Endothelial cell of umbilical vein (primary cell): ENCODE measurements at regions not wholly inside any gene's neighbourhood (a gene's known extent, or its start where the extent isn't known, plus 50 kb on each side); places are given as distances from the start of the nearest gene placed in this dataset.

ENCODE experiments used
- BruUV-seq: library from RNA; stranded (reverse); fragments of 400-500 nt; replicated peaks from 2 replicates; lab custom pipeline; 2021; lab: Mats Ljungman, UMichigan
- CTCF ChIA-PET: fragments of 300-600, 350-600 bp; sonication (Branson Sonifier 250); formaldehyde crosslinking; loops from one replicate; lab custom pipeline; 2021; ENCODE audit warnings: antibody characterized with exemption, inconsistent platforms; lab: Charles Lee
- POLR2A ChIA-PET: fragments of 300-600, 350-600 bp; sonication (Branson Sonifier 250); formaldehyde crosslinking; loops from one replicate; lab custom pipeline; 2021; ENCODE audit warnings: antibody characterized with exemption, inconsistent platforms; lab: Charles Lee
- DNase-seq: peaks from one replicate; pipeline ENCODE4 v3.0.0-alpha.2; 2011; ENCODE audit warnings: low read depth, low spot score
- FAIRE-seq: peaks from 2 replicates; lab custom pipeline; 2011; peaks lifted over from hg19 to GRCh38; lab: Jason Lieb, UNC
- H2AFZ ChIP-seq: 2 replicates; pipeline ENCODE4 v1.6.0; 2012; ENCODE audit warnings: low read depth, low read length, control low read depth, inconsistent platforms
- H3K27ac ChIP-seq: 2 replicates; pipeline ENCODE4 v1.5.1; 2011; ENCODE audit warnings: low read depth, mild to moderate bottlenecking, control low read depth, low read length, moderate library complexity; ENCODE audit not compliant: insufficient read depth
- H3K27me3 ChIP-seq, 2 experiments: 2 replicates each; pipeline versions ENCODE4 v1.6.0 to v1.6.1; 2011; ENCODE audit warnings: low read length in 2 of 2, mixed read lengths in 1 of 2; ENCODE audit not compliant: control insufficient read depth in 2 of 2, insufficient read depth in 2 of 2
- H3K36me3 ChIP-seq, 2 experiments: 2 replicates in 1 of 2; 3 replicates in 1 of 2; pipeline ENCODE4 v1.5.1; 2011; ENCODE audit warnings: low read length in 2 of 2, mild to moderate bottlenecking in 1 of 2, moderate library complexity in 1 of 2; ENCODE audit not compliant: control insufficient read depth in 2 of 2, insufficient read depth in 2 of 2; ENCODE audit errors: extremely low read depth in 1 of 2
- H3K4me1 ChIP-seq: 3 replicates; pipeline ENCODE4 v1.5.1; 2011; ENCODE audit warnings: mild to moderate bottlenecking, low read length; ENCODE audit not compliant: control insufficient read depth, insufficient read depth; ENCODE audit errors: extremely low read depth
- H3K4me2 ChIP-seq: 2 replicates; pipeline ENCODE4 v1.6.1; 2011; ENCODE audit warnings: low read length, control low read depth, mixed read lengths; ENCODE audit not compliant: insufficient read depth
- H3K4me3 ChIP-seq, 3 experiments: fragments of 200-600 bp in 1 of 3; sonication (generic), shearing (Covaris generic) in 1 of 3; replicated peaks in 1 of 3; 2 replicates each; pipeline ENCODE4 v1.5.1; 2011 to 2016; ENCODE audit warnings: control low read depth in 3 of 3, low read length in 3 of 3, mild to moderate bottlenecking in 2 of 3, inconsistent platforms in 1 of 3, low read depth in 1 of 3, moderate library complexity in 1 of 3; ENCODE audit not compliant: insufficient read depth in 1 of 3
- H3K79me2 ChIP-seq: 2 replicates; pipeline ENCODE4 v1.6.0; 2012; ENCODE audit warnings: low read length, inconsistent platforms; ENCODE audit not compliant: control insufficient read depth, insufficient read depth
- H3K9ac ChIP-seq: replicated peaks from 2 replicates; pipeline ENCODE3; 2011; ENCODE audit warnings: low read length, control low read depth; ENCODE audit not compliant: insufficient read depth; ENCODE audit errors: extremely low read depth
- H3K9me1 ChIP-seq: replicated peaks from 3 replicates; pipeline ENCODE4 v1.6.0; 2011; ENCODE audit warnings: mild to moderate bottlenecking, low read length; ENCODE audit not compliant: control insufficient read depth, insufficient read depth; ENCODE audit errors: extremely low read depth
- H3K9me3 ChIP-seq: replicated peaks from 2 replicates; pipeline ENCODE4 v1.5.1; 2012; ENCODE audit warnings: low read length, inconsistent platforms; ENCODE audit not compliant: control insufficient read depth, insufficient read depth
- H4K20me1 ChIP-seq: replicated peaks from 2 replicates; pipeline ENCODE3; 2011; ENCODE audit warnings: mild to moderate bottlenecking, low read length; ENCODE audit not compliant: control insufficient read depth, insufficient read depth; ENCODE audit errors: extremely low read depth
- EZH2 ChIP-seq: IDR thresholded peaks from 2 replicates; pipeline ENCODE4 v1.6.1; 2012; ENCODE audit warnings: borderline replicate concordance, low read depth, mild to moderate bottlenecking, moderate library complexity, low read length, inconsistent platforms; ENCODE audit not compliant: severe bottlenecking
- FOS ChIP-seq: IDR thresholded peaks from 2 replicates; pipeline ENCODE4 v1.6.1; 2011; ENCODE audit warnings: mild to moderate bottlenecking, low read length, moderate library complexity, borderline replicate concordance; ENCODE audit not compliant: insufficient read depth
- GATA2 ChIP-seq: IDR thresholded peaks from 2 replicates; pipeline ENCODE4 v1.7.0; 2011; ENCODE audit warnings: low read depth, mild to moderate bottlenecking, moderate library complexity, mixed read lengths, low read length; ENCODE audit not compliant: insufficient read length, insufficient read depth
- JUN ChIP-seq: IDR thresholded peaks from 2 replicates; pipeline ENCODE4 v1.6.1; 2011; ENCODE audit warnings: borderline replicate concordance, low read depth; ENCODE audit not compliant: insufficient read length, insufficient read depth
- MAX ChIP-seq: IDR thresholded peaks from 2 replicates; pipeline ENCODE4 v1.6.1; 2011; ENCODE audit not compliant: insufficient read depth, insufficient read length
- POLR2A ChIP-seq: IDR thresholded peaks from 2 replicates; pipeline ENCODE4 v1.6.1; 2012; ENCODE audit warnings: low read depth, mild to moderate bottlenecking, control low read depth, low read length
- POLR2AphosphoS5 ChIP-seq: IDR thresholded peaks from 2 replicates; pipeline ENCODE4 v1.6.1; 2012; ENCODE audit warnings: low read depth, mild to moderate bottlenecking, control low read depth, low read length, moderate library complexity; ENCODE audit not compliant: insufficient read depth
- dilution Hi-C: fragments of 300-500 bp; cut with MboI; formaldehyde crosslinking; loops from one replicate; pipeline ENCODE4 v1.15.0; 2019; ENCODE audit warnings: low sequenced_read_pairs; ENCODE audit not compliant: extremely low pct_ligation_motif_present
- intact Hi-C: fragments of 100-400 bp; cut with micrococcal nuclease; formaldehyde crosslinking; loops from one replicate; pipeline ENCODE4 v1.10.0; 2022
- TF ChIP-seq, protein P1 (sequence below), 2 donors: IDR thresholded peaks; 1 replicate in 1 of 2; 2 replicates in 1 of 2; pipeline ENCODE4 v1.5.1; 2011; ENCODE audit warnings: low read length in 2 of 2, mild to moderate bottlenecking in 2 of 2, moderate library complexity in 2 of 2, control low read depth in 1 of 2, inconsistent platforms in 1 of 2, low read depth in 1 of 2; ENCODE audit not compliant: insufficient read depth in 1 of 2; ENCODE audit errors: extremely low read depth in 1 of 2

- Histone ChIP-seq H3K27me3 (peaks cover 10 to 19% of the 10 kb centered on the region in 2 experiments), H3K4me2 (no peak overlapping the region), H3K9me1 (no peaks in the 10 kb centered on the region), H2AFZ (no peak overlapping the region), H3K9ac (no peak overlapping the region), H3K27ac (no peak overlapping the region), H4K20me1 (no peaks in the 10 kb centered on the region), H3K79me2 (no peaks in the 10 kb centered on the region), H3K9me3 (no peaks in the 10 kb centered on the region), H3K4me1 (no peaks in the 10 kb centered on the region), H3K4me3 (no peak overlapping the region), H3K36me3 (no peaks in the 10 kb centered on the region)
- dilution Hi-C loops (no loop called here), intact Hi-C loops (no loop called here)
- TF ChIP-seq POLR2AphosphoS5 (no peak), EZH2 (no peak), MAX (no peak), FOS (no peak), POLR2A (no peak), JUN (no peak), GATA2 (no peak)
- TF ChIP-seq, protein P1, sequence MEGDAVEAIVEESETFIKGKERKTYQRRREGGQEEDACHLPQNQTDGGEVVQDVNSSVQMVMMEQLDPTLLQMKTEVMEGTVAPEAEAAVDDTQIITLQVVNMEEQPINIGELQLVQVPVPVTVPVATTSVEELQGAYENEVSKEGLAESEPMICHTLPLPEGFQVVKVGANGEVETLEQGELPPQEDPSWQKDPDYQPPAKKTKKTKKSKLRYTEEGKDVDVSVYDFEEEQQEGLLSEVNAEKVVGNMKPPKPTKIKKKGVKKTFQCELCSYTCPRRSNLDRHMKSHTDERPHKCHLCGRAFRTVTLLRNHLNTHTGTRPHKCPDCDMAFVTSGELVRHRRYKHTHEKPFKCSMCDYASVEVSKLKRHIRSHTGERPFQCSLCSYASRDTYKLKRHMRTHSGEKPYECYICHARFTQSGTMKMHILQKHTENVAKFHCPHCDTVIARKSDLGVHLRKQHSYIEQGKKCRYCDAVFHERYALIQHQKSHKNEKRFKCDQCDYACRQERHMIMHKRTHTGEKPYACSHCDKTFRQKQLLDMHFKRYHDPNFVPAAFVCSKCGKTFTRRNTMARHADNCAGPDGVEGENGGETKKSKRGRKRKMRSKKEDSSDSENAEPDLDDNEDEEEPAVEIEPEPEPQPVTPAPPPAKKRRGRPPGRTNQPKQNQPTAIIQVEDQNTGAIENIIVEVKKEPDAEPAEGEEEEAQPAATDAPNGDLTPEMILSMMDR (IDR thresholded peaks at IDR 0.05; ENCODE audit: extremely low read depth in 1 of 2, insufficient read depth in 1 of 2, low read depth in 1 of 2, low read length in 2 of 2), result no peak
- DNase-seq (no peak), FAIRE-seq (no peak)
- CTCF ChIA-PET, result no interaction called here
- BruUV-seq, result no TSS peak
- POLR2A ChIA-PET, result no interaction called here
Measured at GRCh38 chr5:42884326-42884725, 72.6 kb upstream of the SELENOP start.
